ENCODE measurements at regions not wholly inside any gene's neighbourhood (a gene's known extent, or its start where the extent isn't known, plus 50 kb on each side); places are given as distances from the start of the nearest gene placed in this dataset.
A peak's percentile ranks its signal among the peaks of the same experiment; 100 is the strongest.

GRCh38 chr3:42027571-42027970 lies 63.6 kb upstream of the TRAK1 start:
- intact Hi-C loops (cut with DNase I) = loop anchor here in 1 of 2 donors (5.0 kb wide), 1 partner anchor 45 kb away; no protein-coding TSS in a partner anchor
- WGBS, 2 donors = 88 to 91% methylated on average over 5 of the region's 5 CpGs

GRCh38 chr3:42025370-42026138 lies 63.7 kb upstream of the ULK4 start:
- Histone ChIP-seq H3K27me3 (ENCODE audit: control insufficient read depth in 1 of 2, insufficient read depth in 2 of 2, low read length in 1 of 2) (no peaks in the 10 kb centered on the region), H3K4me3 (ENCODE audit: low read length in 2 of 2) (no peak overlapping the region), H3K4me1 (ENCODE audit: control insufficient read depth in 1 of 2, insufficient read depth in 2 of 2, low read length in 2 of 2) (peaks cover 0 to 3% of the 10 kb centered on the region in 2 donors), H3K9me3 (ENCODE audit: control insufficient read depth, low read length) (no peaks in the 10 kb centered on the region), H3K36me3 (ENCODE audit: control insufficient read depth in 1 of 2, insufficient read depth in 2 of 2, low read length in 1 of 2) (no peaks in the 10 kb centered on the region), H3K27ac (ENCODE audit: low read depth in 1 of 2, low read length in 2 of 2) (peak overlapping the region; percentile 73 to 75)
- peak; percentile 93 for ATAC-seq (ENCODE audit: low FRiP score)
- intact Hi-C loops (cut with DNase I) = loop anchor here in 1 of 2 donors (5.0 kb wide), 1 partner anchor 47 kb away; no protein-coding TSS in a partner anchor
- 0 to 1% methylated on average over 7 of the region's 7 CpGs for WGBS, 2 donors
- DNase-seq = peak; percentile 94 to 95

More at GRCh38 chr3:42027571-42027970, 63.6 kb upstream of the TRAK1 start:
- ATAC-seq (ENCODE audit: low FRiP score) = no peak
- Histone ChIP-seq H3K27me3 (ENCODE audit: control insufficient read depth in 1 of 2, insufficient read depth in 2 of 2, low read length in 1 of 2) (no peaks in the 10 kb centered on the region), H3K4me1 (ENCODE audit: control insufficient read depth in 1 of 2, insufficient read depth in 2 of 2, low read length in 2 of 2) (peaks cover 0 to 3% of the 10 kb centered on the region in 2 donors), H3K36me3 (ENCODE audit: control insufficient read depth in 1 of 2, insufficient read depth in 2 of 2, low read length in 1 of 2) (no peaks in the 10 kb centered on the region), H3K27ac (ENCODE audit: low read depth in 1 of 2, low read length in 2 of 2) (no peak overlapping the region), H3K9me3 (ENCODE audit: control insufficient read depth, low read length) (no peaks in the 10 kb centered on the region), H3K4me3 (ENCODE audit: low read length in 2 of 2) (no peak overlapping the region)
- no peak for DNase-seq

GRCh38 chr3:42024591-42025351 lies 62.9 kb upstream of the ULK4 start:
- DNase-seq (no peak), ATAC-seq (ENCODE audit: low FRiP score) (no peak)
- H3K4me1 ChIP-seq (ENCODE audit: control insufficient read depth in 1 of 2, insufficient read depth in 2 of 2, low read length in 2 of 2) = peaks cover 0 to 3% of the 10 kb centered on the region in 2 donors
- no peaks in the 10 kb centered on the region for H3K36me3 ChIP-seq (ENCODE audit: control insufficient read depth in 1 of 2, insufficient read depth in 2 of 2, low read length in 1 of 2)
- no peak overlapping the region for H3K4me3 ChIP-seq (ENCODE audit: low read length in 2 of 2)
- H3K27ac ChIP-seq (ENCODE audit: low read depth in 1 of 2, low read length in 2 of 2) = peak overlapping the region in 1 of 2 donors; percentile 15
- intact Hi-C loops (cut with DNase I) = loop anchor here (5.0 kb wide), 2 partner anchors 43 to 48 kb away; no protein-coding TSS in a partner anchor
- WGBS, 2 donors = 15 to 16% methylated on average over 10 of the region's 10 CpGs
- no peaks in the 10 kb centered on the region for H3K27me3 ChIP-seq (ENCODE audit: control insufficient read depth in 1 of 2, insufficient read depth in 2 of 2, low read length in 1 of 2)
- no peaks in the 10 kb centered on the region for H3K9me3 ChIP-seq (ENCODE audit: control insufficient read depth, low read length)

- Histone ChIP-seq H3K4me3 (ENCODE audit: low read length in 2 of 2) (no peak overlapping the region), H3K4me1 (ENCODE audit: control insufficient read depth in 1 of 2, insufficient read depth in 2 of 2, low read length in 2 of 2) (peaks cover 0 to 3% of the 10 kb centered on the region in 2 donors), H3K27me3 (ENCODE audit: control insufficient read depth in 1 of 2, insufficient read depth in 2 of 2, low read length in 1 of 2) (no peaks in the 10 kb centered on the region), H3K27ac (ENCODE audit: low read depth in 1 of 2, low read length in 2 of 2) (no peak overlapping the region), H3K9me3 (ENCODE audit: control insufficient read depth, low read length) (no peaks in the 10 kb centered on the region), H3K36me3 (ENCODE audit: control insufficient read depth in 1 of 2, insufficient read depth in 2 of 2, low read length in 1 of 2) (no peaks in the 10 kb centered on the region)
- ATAC-seq (ENCODE audit: low FRiP score) (no peak), DNase-seq (no peak)
- 85 to 92% methylated on average over 7 to 8 of the region's 8 CpGs for WGBS, 2 donors
- intact Hi-C loops (cut with DNase I) = loop anchor here in 1 of 2 donors (5.0 kb wide), 1 partner anchor 44 kb away; no protein-coding TSS in a partner anchor
Observed at GRCh38 chr3:42023380-42023779, 61.5 kb upstream of the ULK4 start.

GRCh38 chr3:42022355-42022754 lies 60.5 kb upstream of the ULK4 start:
- ATAC-seq (ENCODE audit: low FRiP score) (no peak), DNase-seq (no peak)
- no peaks in the 10 kb centered on the region for H3K27me3 ChIP-seq (ENCODE audit: control insufficient read depth in 1 of 2, insufficient read depth in 2 of 2, low read length in 1 of 2)
- no peaks in the 10 kb centered on the region for H3K9me3 ChIP-seq (ENCODE audit: control insufficient read depth, low read length)
- intact Hi-C loops (cut with DNase I) = loop anchor here in 1 of 2 donors (5.0 kb wide), 1 partner anchor 45 kb away; no protein-coding TSS in a partner anchor
- no peaks in the 10 kb centered on the region for H3K36me3 ChIP-seq (ENCODE audit: control insufficient read depth in 1 of 2, insufficient read depth in 2 of 2, low read length in 1 of 2)
- 45 to 57% methylated on average over 7 of the region's 7 CpGs for WGBS, 2 donors
- peaks cover 0 to 3% of the 10 kb centered on the region in 2 donors for H3K4me1 ChIP-seq (ENCODE audit: control insufficient read depth in 1 of 2, insufficient read depth in 2 of 2, low read length in 2 of 2)
- no peak overlapping the region for H3K4me3 ChIP-seq (ENCODE audit: low read length in 2 of 2)
- H3K27ac ChIP-seq (ENCODE audit: low read depth in 1 of 2, low read length in 2 of 2) = no peak overlapping the region

- H3K4me1 ChIP-seq (ENCODE audit: control insufficient read depth in 1 of 2, insufficient read depth in 2 of 2, low read length in 2 of 2) = no peaks in the 10 kb centered on the region
- no peak for DNase-seq
- H3K27me3 ChIP-seq (ENCODE audit: control insufficient read depth in 1 of 2, insufficient read depth in 2 of 2, low read length in 1 of 2) = no peaks in the 10 kb centered on the region
- 2% methylated on average over 2 of the region's 2 CpGs for WGBS, 2 donors
- H3K4me3 ChIP-seq (ENCODE audit: low read length in 2 of 2) = no peak overlapping the region
- ATAC-seq (ENCODE audit: low FRiP score) = no peak
- H3K9me3 ChIP-seq (ENCODE audit: control insufficient read depth, low read length) = no peaks in the 10 kb centered on the region
- intact Hi-C loops (cut with DNase I) = loop anchor here in 1 of 2 donors (5.0 kb wide), 1 partner anchor 47 kb away; no protein-coding TSS in a partner anchor
- no peak overlapping the region for H3K27ac ChIP-seq (ENCODE audit: low read depth in 1 of 2, low read length in 2 of 2)
- H3K36me3 ChIP-seq (ENCODE audit: control insufficient read depth in 1 of 2, insufficient read depth in 2 of 2, low read length in 1 of 2) = no peaks in the 10 kb centered on the region
Observed at GRCh38 chr3:42020684-42021307, 58.9 kb upstream of the ULK4 start.

- no peaks in the 10 kb centered on the region for H3K4me1 ChIP-seq (ENCODE audit: control insufficient read depth in 1 of 2, insufficient read depth in 2 of 2, low read length in 2 of 2)
- H3K27me3 ChIP-seq (ENCODE audit: control insufficient read depth in 1 of 2, insufficient read depth in 2 of 2, low read length in 1 of 2) = no peaks in the 10 kb centered on the region
- intact Hi-C loops (cut with DNase I) = loop anchor here in 1 of 2 donors (5.0 kb wide), 1 partner anchor 47 kb away; no protein-coding TSS in a partner anchor
- ATAC-seq (ENCODE audit: low FRiP score) (no peak), DNase-seq (no peak)
- no peaks in the 10 kb centered on the region for H3K9me3 ChIP-seq (ENCODE audit: control insufficient read depth, low read length)
- no peak overlapping the region for H3K27ac ChIP-seq (ENCODE audit: low read depth in 1 of 2, low read length in 2 of 2)
- no peak overlapping the region for H3K4me3 ChIP-seq (ENCODE audit: low read length in 2 of 2)
- 89 to 95% methylated on average over 5 of the region's 5 CpGs for WGBS, 2 donors
- no peaks in the 10 kb centered on the region for H3K36me3 ChIP-seq (ENCODE audit: control insufficient read depth in 1 of 2, insufficient read depth in 2 of 2, low read length in 1 of 2)
Observed at GRCh38 chr3:42019953-42020260, 58.0 kb upstream of the ULK4 start.

GRCh38 chr3:42019144-42019952 lies 57.4 kb upstream of the ULK4 start:
- ATAC-seq (ENCODE audit: low FRiP score) = no peak
- Histone ChIP-seq H3K9me3 (ENCODE audit: control insufficient read depth, low read length) (no peaks in the 10 kb centered on the region), H3K27ac (ENCODE audit: low read depth in 1 of 2, low read length in 2 of 2) (no peak overlapping the region), H3K4me1 (ENCODE audit: control insufficient read depth in 1 of 2, insufficient read depth in 2 of 2, low read length in 2 of 2) (no peaks in the 10 kb centered on the region), H3K27me3 (ENCODE audit: control insufficient read depth in 1 of 2, insufficient read depth in 2 of 2, low read length in 1 of 2) (no peaks in the 10 kb centered on the region), H3K36me3 (ENCODE audit: control insufficient read depth in 1 of 2, insufficient read depth in 2 of 2, low read length in 1 of 2) (no peaks in the 10 kb centered on the region), H3K4me3 (ENCODE audit: low read length in 2 of 2) (no peak overlapping the region)
- DNase-seq = no peak
- intact Hi-C loops (cut with DNase I) = no loop called here
- 75 to 80% methylated on average over 6 of the region's 6 CpGs for WGBS, 2 donors
